Nephron progenitor cell (in vitro differentiated cells): ENCODE measurements at regions not wholly inside any gene's neighbourhood (a gene's known extent, or its start where the extent isn't known, plus 50 kb on each side); places are given as distances from the start of the nearest gene placed in this dataset.

Experiments
- DNase-seq: peaks from one replicate; pipeline ENCODE4 v3.0.0; 2021
- H3K27ac Mint-ChIP-seq: 2 replicates; pipeline ENCODE4 v1.8.0; 2021; ENCODE audit warnings: mild to moderate bottlenecking, moderate library complexity, mixed read lengths
- H3K27me3 Mint-ChIP-seq: 2 replicates; pipeline ENCODE4 v1.8.0; 2021; ENCODE audit warnings: mild to moderate bottlenecking, low read depth, mixed read lengths; ENCODE audit not compliant: poor library complexity
- H3K36me3 Mint-ChIP-seq: 2 replicates; pipeline ENCODE4 v1.8.0; 2021; ENCODE audit warnings: low read depth, mixed read lengths
- H3K4me1 Mint-ChIP-seq: 2 replicates; pipeline ENCODE4 v1.8.0; 2021; ENCODE audit warnings: mixed read lengths
- H3K4me3 Mint-ChIP-seq: 2 replicates; pipeline ENCODE4 v1.8.0; 2021; ENCODE audit warnings: mild to moderate bottlenecking, moderate library complexity, mixed read lengths
- H3K9me3 Mint-ChIP-seq: 2 replicates; pipeline ENCODE4 v1.8.0; 2021; ENCODE audit warnings: mild to moderate bottlenecking, moderate library complexity, mixed read lengths
- CTCF ChIP-seq: fragments of 200-600 bp; sonication (generic); IDR thresholded peaks from 2 replicates; pipeline ENCODE4 v1.5.0; 2021; ENCODE audit warnings: antibody characterized with exemption

GRCh38 chr11:16448123-16448717 lies 91.9 kb upstream of the SOX6 start:
- H3K4me3 Mint-ChIP-seq: no peak overlapping the region

GRCh38 chr11:16441461-16441860 lies 85.1 kb upstream of the SOX6 start:
- Mint-ChIP-seq H3K4me1 (peaks cover 13% of the 10 kb centered on the region), H3K36me3 (no peaks in the 10 kb centered on the region), H3K27ac (no peak overlapping the region), H3K9me3 (no peaks in the 10 kb centered on the region), H3K27me3 (peaks cover 9% of the 10 kb centered on the region), H3K4me3 (no peak overlapping the region)
- no peak for DNase-seq
- TF ChIP-seq CTCF: no peak

More at GRCh38 chr11:16448123-16448717, 91.9 kb upstream of the SOX6 start:
- H3K4me1 Mint-ChIP-seq: no peaks in the 10 kb centered on the region
- no peak for TF ChIP-seq CTCF
- no peak overlapping the region for H3K27ac Mint-ChIP-seq
- no peaks in the 10 kb centered on the region for H3K9me3 Mint-ChIP-seq
- H3K36me3 Mint-ChIP-seq: no peaks in the 10 kb centered on the region
- H3K27me3 Mint-ChIP-seq: peaks cover 9% of the 10 kb centered on the region
- no peak for DNase-seq

GRCh38 chr11:16440136-16440535 lies 83.8 kb upstream of the SOX6 start:
- peaks cover 4% of the 10 kb centered on the region for H3K27me3 Mint-ChIP-seq
- H3K4me1 Mint-ChIP-seq: peaks cover 13% of the 10 kb centered on the region
- no peak overlapping the region for H3K4me3 Mint-ChIP-seq
- no peak for TF ChIP-seq CTCF
- DNase-seq: no peak
- H3K27ac Mint-ChIP-seq: no peak overlapping the region
- no peaks in the 10 kb centered on the region for H3K36me3 Mint-ChIP-seq
- H3K9me3 Mint-ChIP-seq: no peaks in the 10 kb centered on the region

- no peaks in the 10 kb centered on the region for H3K4me1 Mint-ChIP-seq
- no peak for DNase-seq
- no peak for TF ChIP-seq CTCF
- H3K9me3 Mint-ChIP-seq: peaks cover 24% of the 10 kb centered on the region
- H3K27me3 Mint-ChIP-seq: no peaks in the 10 kb centered on the region
- peaks cover 19% of the 10 kb centered on the region for H3K36me3 Mint-ChIP-seq
- no peak overlapping the region for H3K4me3 Mint-ChIP-seq
- H3K27ac Mint-ChIP-seq: no peak overlapping the region
Measured at GRCh38 chr11:16434036-16434435, 77.7 kb upstream of the SOX6 start.

- H3K27ac Mint-ChIP-seq: no peak overlapping the region
- H3K9me3 Mint-ChIP-seq: peaks cover 45% of the 10 kb centered on the region
- TF ChIP-seq CTCF: no peak
- H3K4me1 Mint-ChIP-seq: no peaks in the 10 kb centered on the region
- H3K4me3 Mint-ChIP-seq: no peak overlapping the region
- no peak for DNase-seq
- H3K36me3 Mint-ChIP-seq: peaks cover 26% of the 10 kb centered on the region
- H3K27me3 Mint-ChIP-seq: no peaks in the 10 kb centered on the region
Measured at GRCh38 chr11:16430674-16431073, 74.3 kb upstream of the SOX6 start.

- peaks cover 7% of the 10 kb centered on the region for H3K36me3 Mint-ChIP-seq
- peaks cover 4% of the 10 kb centered on the region for H3K4me1 Mint-ChIP-seq
- DNase-seq: no peak
- no peak for TF ChIP-seq CTCF
- no peak overlapping the region for H3K4me3 Mint-ChIP-seq
- peaks cover 15% of the 10 kb centered on the region for H3K9me3 Mint-ChIP-seq
- H3K27ac Mint-ChIP-seq: no peak overlapping the region
- peaks cover 2% of the 10 kb centered on the region for H3K27me3 Mint-ChIP-seq
Measured at GRCh38 chr11:16421826-16422225, 65.5 kb upstream of the SOX6 start.
